Glutamatergic neuron (in vitro differentiated cells): ENCODE measurements at regions not wholly inside any gene's neighbourhood (a gene's known extent, or its start where the extent isn't known, plus 50 kb on each side); places are given as distances from the start of the nearest gene placed in this dataset.

Experiments used
- DNase-seq: peaks from one replicate; pipeline ENCODE4 v3.0.0; 2022
- H3K27ac Mint-ChIP-seq: one replicate; pipeline ENCODE4 v1.8.0; 2020; ENCODE audit warnings: mild to moderate bottlenecking, mixed read lengths, inconsistent platforms; ENCODE audit not compliant: unreplicated experiment
- H3K27me3 Mint-ChIP-seq: one replicate; pipeline ENCODE4 v1.8.0; 2020; ENCODE audit warnings: mild to moderate bottlenecking, moderate library complexity, mixed read lengths, inconsistent platforms; ENCODE audit not compliant: unreplicated experiment
- H3K36me3 Mint-ChIP-seq: one replicate; pipeline ENCODE4 v1.8.0; 2020; ENCODE audit warnings: mild to moderate bottlenecking, mixed read lengths, inconsistent platforms; ENCODE audit not compliant: unreplicated experiment
- H3K4me1 Mint-ChIP-seq: one replicate; pipeline ENCODE4 v1.8.0; 2020; ENCODE audit warnings: mild to moderate bottlenecking, low read depth, mixed read lengths, inconsistent platforms; ENCODE audit not compliant: unreplicated experiment
- H3K4me3 Mint-ChIP-seq: one replicate; pipeline ENCODE4 v1.8.0; 2020; ENCODE audit warnings: mild to moderate bottlenecking, mixed read lengths, inconsistent platforms; ENCODE audit not compliant: unreplicated experiment
- H3K9me3 Mint-ChIP-seq: one replicate; pipeline ENCODE4 v1.8.0; 2020; ENCODE audit warnings: mild to moderate bottlenecking, moderate library complexity, mixed read lengths, inconsistent platforms; ENCODE audit not compliant: unreplicated experiment
- CTCF ChIP-seq: fragments of 200-600 bp; sonication (generic); IDR thresholded peaks from one replicate; pipeline ENCODE4 v1.5.0; 2021; ENCODE audit not compliant: partially characterized antibody, unreplicated experiment

- no peaks in the 10 kb centered on the region for H3K36me3 Mint-ChIP-seq
- H3K27ac Mint-ChIP-seq = no peak overlapping the region
- TF ChIP-seq CTCF = no peak
- peaks cover 1% of the 10 kb centered on the region for H3K9me3 Mint-ChIP-seq
- H3K4me3 Mint-ChIP-seq = no peak overlapping the region
- no peak for DNase-seq
- no peaks in the 10 kb centered on the region for H3K27me3 Mint-ChIP-seq
- H3K4me1 Mint-ChIP-seq = peaks cover 5% of the 10 kb centered on the region
Measured at GRCh38 chr1:115456441-115456961, 118.5 kb upstream of the NGF start.

DNA sequence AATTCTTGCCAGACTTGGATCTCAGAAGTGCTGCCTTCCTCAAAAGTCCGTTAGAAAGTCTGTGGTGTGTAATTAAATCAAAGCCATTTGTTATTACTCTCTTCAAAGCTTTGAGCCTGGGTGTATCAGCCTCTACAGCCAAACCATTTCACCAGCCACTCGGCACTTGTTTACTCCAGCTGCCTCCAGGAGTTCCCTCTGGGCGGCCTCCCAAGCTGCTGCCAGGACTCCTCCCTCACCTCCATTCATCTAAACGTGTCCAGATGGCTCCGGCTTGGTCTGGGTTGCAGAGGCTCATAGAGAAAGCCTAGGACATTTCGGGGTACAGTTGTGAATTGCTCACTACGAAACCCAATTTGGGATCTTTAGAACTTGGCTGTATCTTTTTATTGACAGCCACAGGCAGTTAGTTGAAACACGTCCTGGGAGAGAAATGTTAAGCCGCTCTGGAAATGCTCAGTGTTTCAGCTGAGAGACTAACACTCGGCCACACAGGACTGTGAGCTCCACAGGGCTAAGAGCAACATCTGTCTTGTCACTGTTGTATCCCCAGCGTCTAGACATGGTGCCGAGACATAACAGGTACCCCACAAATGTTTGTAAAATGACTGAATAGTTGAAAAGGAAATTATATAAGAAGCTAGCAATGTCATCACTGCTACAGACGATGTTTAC, 116.9 kb upstream of the NGF start:
- H3K27ac Mint-ChIP-seq = no peak overlapping the region

DNA sequence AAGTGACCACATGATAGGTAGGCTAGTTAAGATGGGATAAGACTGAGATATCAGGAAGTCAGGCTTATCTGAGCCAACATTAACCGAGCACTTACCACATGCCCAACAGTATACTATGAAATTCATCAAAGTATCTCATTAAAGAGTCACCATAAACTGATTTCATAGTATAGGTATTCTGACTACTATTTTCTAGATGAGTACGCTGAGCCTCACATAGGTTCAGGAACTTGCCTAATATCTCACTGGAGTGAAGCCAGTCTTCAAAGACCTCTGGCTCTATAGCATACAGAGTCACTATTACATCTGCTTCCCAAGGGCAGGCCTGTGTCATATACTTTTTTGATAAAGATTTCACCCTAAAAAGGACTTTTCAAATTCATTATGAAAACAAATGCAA, 115.6 kb upstream of the NGF start:
- no peak overlapping the region for H3K27ac Mint-ChIP-seq

More for the DNA sequence above, 116.9 kb upstream of the NGF start:
- Mint-ChIP-seq H3K4me1 (peaks cover 5% of the 10 kb centered on the region), H3K27me3 (no peaks in the 10 kb centered on the region), H3K36me3 (no peaks in the 10 kb centered on the region), H3K4me3 (no peak overlapping the region), H3K9me3 (peaks cover 3% of the 10 kb centered on the region)
- TF ChIP-seq CTCF = no peak
- peak; percentile 31 for DNase-seq

DNA sequence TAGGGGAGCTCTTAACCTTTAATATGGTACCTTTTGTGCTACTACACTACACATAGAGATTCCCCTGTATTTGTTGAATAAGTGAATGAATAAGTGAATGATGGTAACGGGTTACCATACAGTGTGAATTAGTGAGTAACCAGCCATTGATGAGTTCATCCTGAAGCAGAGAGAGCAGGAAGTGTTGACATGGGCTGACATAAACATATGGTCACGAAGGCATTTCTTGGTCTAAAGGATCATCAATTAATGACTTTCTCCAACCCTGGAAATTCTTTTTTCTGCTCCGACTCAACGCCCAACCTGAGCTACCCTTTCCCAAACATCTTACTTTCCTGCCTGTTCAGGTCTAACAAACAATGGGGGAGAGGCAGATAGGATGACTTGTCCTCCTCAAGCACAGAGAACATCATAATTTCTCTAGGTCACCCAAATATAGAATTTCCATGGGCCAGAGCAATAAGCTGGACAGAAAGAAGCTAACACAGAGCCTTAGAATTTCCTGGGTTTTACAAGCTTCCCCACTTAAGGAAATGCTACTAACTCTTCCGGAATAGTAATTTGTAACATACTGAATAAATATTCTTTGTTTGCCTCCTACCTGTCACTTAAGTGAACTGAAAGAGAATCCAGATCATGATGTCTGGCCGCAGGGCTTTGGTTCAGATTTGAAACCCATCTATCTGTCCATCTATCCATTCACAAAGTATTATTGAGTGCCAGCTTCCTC, 114.7 kb upstream of the NGF start:
- Mint-ChIP-seq H3K4me3 (no peak overlapping the region), H3K27me3 (no peaks in the 10 kb centered on the region), H3K27ac (no peak overlapping the region), H3K9me3 (peaks cover 6% of the 10 kb centered on the region), H3K36me3 (no peaks in the 10 kb centered on the region), H3K4me1 (peaks cover 5% of the 10 kb centered on the region)
- DNase-seq = no peak
- no peak for TF ChIP-seq CTCF

More for the DNA sequence above, 115.6 kb upstream of the NGF start:
- DNase-seq = no peak
- peaks cover 3% of the 10 kb centered on the region for H3K9me3 Mint-ChIP-seq
- no peaks in the 10 kb centered on the region for H3K27me3 Mint-ChIP-seq
- no peak for TF ChIP-seq CTCF
- H3K36me3 Mint-ChIP-seq = no peaks in the 10 kb centered on the region
- H3K4me3 Mint-ChIP-seq = no peak overlapping the region
- H3K4me1 Mint-ChIP-seq = peaks cover 5% of the 10 kb centered on the region
